ENCODE measurements at regions not wholly inside any gene's neighbourhood (a gene's known extent, or its start where the extent isn't known, plus 50 kb on each side); places are given as distances from the start of the nearest gene placed in this dataset.

DNA sequence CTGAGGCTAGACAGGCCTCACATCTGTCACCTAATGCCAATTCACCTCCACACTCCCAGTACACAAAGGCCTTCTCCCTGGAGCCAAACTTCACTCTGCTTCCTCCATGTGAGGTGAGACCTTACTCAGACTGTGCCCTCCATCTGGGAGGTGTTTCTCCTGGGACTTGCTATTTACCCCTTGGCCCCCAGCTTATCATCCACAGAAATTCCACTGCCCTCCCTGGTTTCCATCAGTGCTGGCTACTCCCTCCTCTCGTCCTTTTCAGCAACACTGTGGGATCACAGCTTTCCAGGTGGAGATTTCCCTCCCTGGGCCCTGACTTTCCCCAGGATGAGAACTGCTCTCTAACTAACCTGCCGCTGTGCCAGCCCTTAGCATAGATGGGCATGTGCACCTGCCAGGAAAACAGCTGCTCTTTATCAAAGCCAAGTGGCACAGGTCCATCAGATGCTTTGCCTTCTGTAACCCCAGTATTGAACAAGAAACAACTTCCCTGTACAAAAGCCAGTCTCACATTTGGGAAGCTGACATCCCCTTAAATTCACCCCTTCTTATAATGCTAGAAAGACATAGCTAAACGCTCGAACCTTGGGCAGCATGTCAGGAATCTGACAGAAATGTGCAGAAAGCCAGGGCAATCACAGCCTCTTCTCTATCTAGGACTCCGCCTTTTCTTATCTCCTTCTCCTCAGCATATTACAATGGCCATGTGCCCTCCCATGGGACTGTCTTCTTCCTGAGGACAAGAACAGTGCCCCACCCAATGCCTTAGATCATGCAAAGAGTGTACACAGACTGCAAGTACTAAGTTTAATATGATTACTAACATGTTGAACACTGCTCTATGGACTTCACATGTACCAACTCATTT, 535.5 kb upstream of the ID2 start:
- no peak for TF ChIP-seq POLR2AphosphoS5 (IDR thresholded peaks at IDR 0.05)
- TF ChIP-seq, protein P1, sequence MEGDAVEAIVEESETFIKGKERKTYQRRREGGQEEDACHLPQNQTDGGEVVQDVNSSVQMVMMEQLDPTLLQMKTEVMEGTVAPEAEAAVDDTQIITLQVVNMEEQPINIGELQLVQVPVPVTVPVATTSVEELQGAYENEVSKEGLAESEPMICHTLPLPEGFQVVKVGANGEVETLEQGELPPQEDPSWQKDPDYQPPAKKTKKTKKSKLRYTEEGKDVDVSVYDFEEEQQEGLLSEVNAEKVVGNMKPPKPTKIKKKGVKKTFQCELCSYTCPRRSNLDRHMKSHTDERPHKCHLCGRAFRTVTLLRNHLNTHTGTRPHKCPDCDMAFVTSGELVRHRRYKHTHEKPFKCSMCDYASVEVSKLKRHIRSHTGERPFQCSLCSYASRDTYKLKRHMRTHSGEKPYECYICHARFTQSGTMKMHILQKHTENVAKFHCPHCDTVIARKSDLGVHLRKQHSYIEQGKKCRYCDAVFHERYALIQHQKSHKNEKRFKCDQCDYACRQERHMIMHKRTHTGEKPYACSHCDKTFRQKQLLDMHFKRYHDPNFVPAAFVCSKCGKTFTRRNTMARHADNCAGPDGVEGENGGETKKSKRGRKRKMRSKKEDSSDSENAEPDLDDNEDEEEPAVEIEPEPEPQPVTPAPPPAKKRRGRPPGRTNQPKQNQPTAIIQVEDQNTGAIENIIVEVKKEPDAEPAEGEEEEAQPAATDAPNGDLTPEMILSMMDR (IDR thresholded peaks at IDR 0.05) = no peak
- TF ChIP-seq POLR2A (IDR thresholded peaks at IDR 0.05) = no peak
- no peak for TF ChIP-seq EP300 (IDR thresholded peaks at IDR 0.05)
